ENCODE measurements at regions not wholly inside any gene's neighbourhood (a gene's known extent, or its start where the extent isn't known, plus 50 kb on each side); places are given as distances from the start of the nearest gene placed in this dataset.

- DNase-seq, result no peak
Observed at GRCh38 chr11:122310766-122311165, 194.8 kb upstream of the BLID start.

- DNase-seq, result no peak
Observed at GRCh38 chr11:122309262-122309925, 193.4 kb upstream of the BLID start.

- no peak for DNase-seq
Observed at GRCh38 chr11:122308226-122308625, 192.2 kb upstream of the BLID start.

GRCh38 chr11:122307476-122308035, 191.5 kb upstream of the BLID start:
- no peak for DNase-seq

- no peak for DNase-seq
Observed at GRCh38 chr11:122306831-122307391, 190.9 kb upstream of the BLID start.

GRCh38 chr11:122305426-122306320, 189.7 kb upstream of the BLID start:
- no peak for DNase-seq

GRCh38 chr11:122304973-122305372, 189.0 kb upstream of the BLID start:
- DNase-seq, result no peak

- DNase-seq, result no peak
Observed at GRCh38 chr11:122304306-122304705, 188.3 kb upstream of the BLID start.

- no peak for DNase-seq
Observed at GRCh38 chr11:122294041-122294440, 178.0 kb upstream of the BLID start.

- no peak for DNase-seq
Observed at GRCh38 chr11:122293296-122294023, 177.4 kb upstream of the BLID start.

- no peak for DNase-seq
Observed at GRCh38 chr11:122287401-122287800, 171.4 kb upstream of the BLID start.

GRCh38 chr11:122285070-122285988, 169.3 kb upstream of the BLID start:
- DNase-seq, result no peak

GRCh38 chr11:122280870-122281269, 164.9 kb upstream of the BLID start:
- no peak for DNase-seq

- DNase-seq, result no peak
Observed at GRCh38 chr11:122279194-122279593, 163.2 kb upstream of the BLID start.

GRCh38 chr11:122277493-122277892, 161.5 kb upstream of the BLID start:
- DNase-seq, result no peak

GRCh38 chr11:122276221-122276620, 160.2 kb upstream of the BLID start:
- no peak for DNase-seq

GRCh38 chr11:122275508-122275907, 159.5 kb upstream of the BLID start:
- DNase-seq, result no peak

GRCh38 chr11:122273476-122274191, 157.6 kb upstream of the BLID start:
- no peak for DNase-seq

- no peak for DNase-seq
Observed at GRCh38 chr11:122271745-122272144, 155.7 kb upstream of the BLID start.

- no peak for DNase-seq
Observed at GRCh38 chr11:122271137-122271536, 155.1 kb upstream of the BLID start.

- DNase-seq, result no peak
Observed at GRCh38 chr11:122270535-122270934, 154.5 kb upstream of the BLID start.
